Muscle layer of colon (tissue), 2 donors: ENCODE measurements at regions not wholly inside any gene's neighbourhood (a gene's known extent, or its start where the extent isn't known, plus 50 kb on each side); places are given as distances from the start of the nearest gene placed in this dataset.

Experiments used
- H3K27ac ChIP-seq: one replicate; pipeline ENCODE4 v1.7.0; 2013; ENCODE audit warnings: low read depth, mild to moderate bottlenecking, low read length, moderate library complexity
- H3K27me3 ChIP-seq, 2 donors: one replicate each; pipeline ENCODE4 v1.7.0; 2013; ENCODE audit warnings: low read length in 2 of 2, mild to moderate bottlenecking in 2 of 2; ENCODE audit not compliant: insufficient read depth in 2 of 2, control insufficient read depth in 1 of 2
- H3K36me3 ChIP-seq: one replicate; pipeline ENCODE4 v1.7.0; 2013; ENCODE audit warnings: mild to moderate bottlenecking, low read length; ENCODE audit not compliant: insufficient read depth
- H3K4me1 ChIP-seq: one replicate; pipeline ENCODE4 v1.7.0; 2013; ENCODE audit warnings: mild to moderate bottlenecking, low read length; ENCODE audit not compliant: insufficient read depth
- H3K4me3 ChIP-seq, 2 donors: one replicate each; pipeline ENCODE4 v1.7.0; 2013; ENCODE audit warnings: low read length in 2 of 2, low read depth in 1 of 2, mild to moderate bottlenecking in 1 of 2, moderate library complexity in 1 of 2
- H3K9ac ChIP-seq: one replicate; pipeline ENCODE4 v1.7.0; 2013; ENCODE audit warnings: low read length
- H3K9me3 ChIP-seq: one replicate; pipeline ENCODE4 v1.7.0; 2013; ENCODE audit warnings: mild to moderate bottlenecking, low read length
- donor health status: abdominal sarcoma.
- donor health status: Adenocarcinoma of cecum.

DNA sequence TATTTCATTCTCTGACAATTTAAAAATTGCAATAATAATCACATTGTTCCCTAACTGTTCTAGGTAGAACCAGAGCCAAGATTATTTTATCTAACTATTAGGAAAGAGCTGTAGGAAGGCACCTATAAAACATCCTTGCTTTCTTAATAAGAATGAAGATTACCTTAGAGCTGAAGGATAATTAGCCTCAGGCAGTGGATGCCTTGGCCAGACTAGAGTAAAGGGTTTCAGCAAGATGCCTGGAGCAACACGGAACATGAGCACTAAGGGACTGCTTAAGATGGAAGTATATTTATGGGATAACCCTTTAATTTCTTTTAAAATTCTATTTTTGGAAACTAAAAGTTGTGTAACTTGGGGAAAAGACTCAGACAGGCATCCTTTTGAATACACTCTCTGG, 456.6 kb upstream of the RBMS3 start:
- Histone ChIP-seq H3K4me3 (no peak overlapping the region), H3K9ac (no peak overlapping the region), H3K36me3 (no peaks in the 10 kb centered on the region), H3K4me1 (no peaks in the 10 kb centered on the region), H3K27ac (no peak overlapping the region), H3K27me3 (no peaks in the 10 kb centered on the region), H3K9me3 (no peaks in the 10 kb centered on the region)

DNA sequence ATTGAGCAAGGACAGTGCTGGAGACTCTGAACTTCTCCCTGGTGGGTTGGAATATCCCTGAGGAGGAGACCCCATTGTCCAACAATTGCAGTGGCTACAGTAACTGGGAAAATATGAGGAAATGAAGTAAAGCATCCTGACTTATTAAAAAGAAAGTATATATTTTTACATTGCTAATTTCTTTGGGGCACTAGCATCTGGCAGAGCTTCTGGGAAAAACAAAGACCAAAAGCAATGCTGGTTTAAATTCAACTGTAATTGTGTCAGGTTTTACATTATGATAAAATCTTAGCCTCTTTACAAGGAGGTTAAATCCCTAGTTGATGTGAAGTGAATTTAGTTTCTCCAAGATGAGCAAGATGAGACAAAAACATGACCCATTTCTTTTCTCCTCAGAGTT, 454.0 kb upstream of the RBMS3 start:
- Histone ChIP-seq H3K9me3 (no peaks in the 10 kb centered on the region), H3K27me3 (no peaks in the 10 kb centered on the region), H3K27ac (no peak overlapping the region), H3K4me3 (no peak overlapping the region), H3K36me3 (no peaks in the 10 kb centered on the region), H3K4me1 (no peaks in the 10 kb centered on the region), H3K9ac (no peak overlapping the region)

GRCh38 chr3:28835249-28835648, 445.6 kb upstream of the RBMS3 start:
- Histone ChIP-seq H3K4me1 (no peaks in the 10 kb centered on the region), H3K4me3 (no peak overlapping the region), H3K9ac (no peak overlapping the region), H3K36me3 (no peaks in the 10 kb centered on the region), H3K27ac (no peak overlapping the region), H3K9me3 (no peaks in the 10 kb centered on the region), H3K27me3 (no peaks in the 10 kb centered on the region)

- no peaks in the 10 kb centered on the region for H3K36me3 ChIP-seq
- no peak overlapping the region for H3K9ac ChIP-seq
- no peak overlapping the region for H3K4me3 ChIP-seq
- no peak overlapping the region for H3K27ac ChIP-seq
- H3K4me1 ChIP-seq, result no peaks in the 10 kb centered on the region
- H3K9me3 ChIP-seq, result no peaks in the 10 kb centered on the region
- H3K27me3 ChIP-seq, result no peaks in the 10 kb centered on the region
Measured at GRCh38 chr3:28835751-28836150, 445.1 kb upstream of the RBMS3 start.

- no peaks in the 10 kb centered on the region for H3K27me3 ChIP-seq
- no peaks in the 10 kb centered on the region for H3K9me3 ChIP-seq
- no peak overlapping the region for H3K9ac ChIP-seq
- no peak overlapping the region for H3K4me3 ChIP-seq
- no peaks in the 10 kb centered on the region for H3K4me1 ChIP-seq
- no peak overlapping the region for H3K27ac ChIP-seq
- no peaks in the 10 kb centered on the region for H3K36me3 ChIP-seq
Measured at GRCh38 chr3:28836199-28836598, 444.7 kb upstream of the RBMS3 start.

- Histone ChIP-seq H3K36me3 (no peaks in the 10 kb centered on the region), H3K9ac (no peak overlapping the region), H3K9me3 (no peaks in the 10 kb centered on the region), H3K4me3 (no peak overlapping the region), H3K27me3 (no peaks in the 10 kb centered on the region), H3K27ac (no peak overlapping the region), H3K4me1 (no peaks in the 10 kb centered on the region)
Measured at GRCh38 chr3:28840976-28841376, 439.9 kb upstream of the RBMS3 start.

DNA sequence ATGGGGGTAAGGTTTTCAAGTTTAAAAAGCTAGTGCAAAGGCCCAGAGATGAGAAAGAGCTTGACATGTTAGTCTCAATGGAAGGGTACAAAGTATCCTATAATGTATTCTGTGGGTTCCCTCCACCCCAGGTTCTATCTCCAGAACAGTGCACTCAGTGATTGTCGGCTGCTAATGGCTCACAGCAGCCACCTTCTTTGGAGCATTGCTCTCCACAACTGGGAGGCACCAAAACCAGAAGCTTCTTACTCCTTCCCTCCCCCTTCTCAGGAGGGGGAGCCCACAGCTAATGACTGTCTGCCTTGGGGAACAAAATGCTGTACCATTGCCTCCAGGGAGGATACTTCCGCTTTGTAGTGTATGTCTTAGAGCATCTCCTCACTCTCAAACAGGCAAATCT, 439.4 kb upstream of the RBMS3 start:
- Histone ChIP-seq H3K4me3 (no peak overlapping the region), H3K36me3 (no peaks in the 10 kb centered on the region), H3K27me3 (no peaks in the 10 kb centered on the region), H3K9ac (no peak overlapping the region), H3K27ac (no peak overlapping the region), H3K9me3 (no peaks in the 10 kb centered on the region), H3K4me1 (no peaks in the 10 kb centered on the region)

GRCh38 chr3:28844298-28845005, 436.4 kb upstream of the RBMS3 start:
- H3K4me3 ChIP-seq, result no peak overlapping the region
- H3K27ac ChIP-seq, result no peak overlapping the region
- H3K4me1 ChIP-seq, result no peaks in the 10 kb centered on the region
- H3K27me3 ChIP-seq, result no peaks in the 10 kb centered on the region
- H3K9ac ChIP-seq, result no peak overlapping the region
- H3K9me3 ChIP-seq, result no peaks in the 10 kb centered on the region
- H3K36me3 ChIP-seq, result no peaks in the 10 kb centered on the region

DNA sequence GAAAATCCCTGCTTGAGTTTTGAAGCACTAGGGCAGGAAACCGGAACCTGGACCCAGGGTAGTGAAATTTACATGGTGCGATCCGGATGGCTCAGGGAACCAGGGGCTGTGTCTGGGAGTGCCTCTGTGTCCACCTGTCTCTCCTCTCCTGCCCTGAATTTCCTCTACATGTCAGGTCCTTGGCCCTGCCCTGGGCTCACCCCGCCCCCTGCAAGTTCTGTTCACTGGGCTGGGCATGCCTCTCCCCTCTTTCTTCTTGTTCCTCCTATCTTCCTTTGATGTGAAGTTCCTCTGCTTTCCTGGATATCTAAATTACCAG, 435.9 kb upstream of the RBMS3 start:
- Histone ChIP-seq H3K9ac (no peak overlapping the region), H3K27me3 (no peaks in the 10 kb centered on the region), H3K36me3 (no peaks in the 10 kb centered on the region), H3K27ac (no peak overlapping the region), H3K4me1 (no peaks in the 10 kb centered on the region), H3K4me3 (no peak overlapping the region), H3K9me3 (no peaks in the 10 kb centered on the region)

GRCh38 chr3:28846971-28847478, 433.8 kb upstream of the RBMS3 start:
- Histone ChIP-seq H3K9me3 (no peaks in the 10 kb centered on the region), H3K4me1 (no peaks in the 10 kb centered on the region), H3K27ac (no peak overlapping the region), H3K9ac (no peak overlapping the region), H3K27me3 (no peaks in the 10 kb centered on the region), H3K4me3 (no peak overlapping the region), H3K36me3 (no peaks in the 10 kb centered on the region)

- Histone ChIP-seq H3K4me1 (no peaks in the 10 kb centered on the region), H3K27ac (no peak overlapping the region), H3K9ac (no peak overlapping the region), H3K36me3 (no peaks in the 10 kb centered on the region), H3K27me3 (no peaks in the 10 kb centered on the region), H3K4me3 (no peak overlapping the region), H3K9me3 (no peaks in the 10 kb centered on the region)
Measured at GRCh38 chr3:28847736-28848135, 433.1 kb upstream of the RBMS3 start.

- Histone ChIP-seq H3K9me3 (no peaks in the 10 kb centered on the region), H3K27me3 (no peaks in the 10 kb centered on the region), H3K36me3 (no peaks in the 10 kb centered on the region), H3K9ac (no peak overlapping the region), H3K27ac (no peak overlapping the region), H3K4me3 (no peak overlapping the region), H3K4me1 (no peaks in the 10 kb centered on the region)
Measured at GRCh38 chr3:28850186-28850585, 430.7 kb upstream of the RBMS3 start.
